ENCODE measurements at regions not wholly inside any gene's neighbourhood (a gene's known extent, or its start where the extent isn't known, plus 50 kb on each side); places are given as distances from the start of the nearest gene placed in this dataset.
"Not testable (repeated sequence)": the region's sequence is repeated elsewhere in the genome, so short reads cannot be mapped to it uniquely, and the experiment has no call there.

DNA sequence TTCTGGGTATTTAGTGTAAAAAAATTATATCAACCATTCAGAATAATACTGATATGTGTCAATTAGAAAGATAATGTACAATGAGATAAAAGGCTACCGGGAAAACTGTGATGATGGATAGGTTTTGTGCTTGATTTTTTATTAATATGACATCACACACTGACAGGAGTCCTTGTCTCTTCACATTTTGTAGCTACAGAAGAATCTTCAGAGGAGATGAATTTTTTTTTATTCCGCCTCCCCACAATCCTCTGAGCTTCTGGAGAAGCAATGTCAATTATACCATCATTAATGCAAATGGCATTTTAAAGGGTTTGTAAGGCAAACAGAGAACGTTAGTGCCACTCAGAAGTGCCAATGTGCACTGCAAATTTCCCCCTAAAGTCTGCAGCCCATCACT, 131.7 kb upstream of the CCNG1 start:
- H3K4me3 ChIP-seq: no peak overlapping the region
- TF ChIP-seq EP300 (IDR thresholded peaks at IDR 0.05) (no peak), POLR2AphosphoS5 (IDR thresholded peaks at IDR 0.05) (no peak), POLR2A (IDR thresholded peaks at IDR 0.05) (no peak)
- TF ChIP-seq, protein P1, sequence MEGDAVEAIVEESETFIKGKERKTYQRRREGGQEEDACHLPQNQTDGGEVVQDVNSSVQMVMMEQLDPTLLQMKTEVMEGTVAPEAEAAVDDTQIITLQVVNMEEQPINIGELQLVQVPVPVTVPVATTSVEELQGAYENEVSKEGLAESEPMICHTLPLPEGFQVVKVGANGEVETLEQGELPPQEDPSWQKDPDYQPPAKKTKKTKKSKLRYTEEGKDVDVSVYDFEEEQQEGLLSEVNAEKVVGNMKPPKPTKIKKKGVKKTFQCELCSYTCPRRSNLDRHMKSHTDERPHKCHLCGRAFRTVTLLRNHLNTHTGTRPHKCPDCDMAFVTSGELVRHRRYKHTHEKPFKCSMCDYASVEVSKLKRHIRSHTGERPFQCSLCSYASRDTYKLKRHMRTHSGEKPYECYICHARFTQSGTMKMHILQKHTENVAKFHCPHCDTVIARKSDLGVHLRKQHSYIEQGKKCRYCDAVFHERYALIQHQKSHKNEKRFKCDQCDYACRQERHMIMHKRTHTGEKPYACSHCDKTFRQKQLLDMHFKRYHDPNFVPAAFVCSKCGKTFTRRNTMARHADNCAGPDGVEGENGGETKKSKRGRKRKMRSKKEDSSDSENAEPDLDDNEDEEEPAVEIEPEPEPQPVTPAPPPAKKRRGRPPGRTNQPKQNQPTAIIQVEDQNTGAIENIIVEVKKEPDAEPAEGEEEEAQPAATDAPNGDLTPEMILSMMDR (IDR thresholded peaks at IDR 0.05): no peak
- no peaks in the 10 kb centered on the region for H3K36me3 ChIP-seq
- H3K9me3 ChIP-seq: no peaks in the 10 kb centered on the region
- no peaks in the 10 kb centered on the region for H3K4me1 ChIP-seq
- 82% methylated on average over 3 of the region's 3 CpGs for WGBS
- H3K27me3 ChIP-seq: no peaks in the 10 kb centered on the region
- DNase-seq (ENCODE audit: low spot score in 2 of 2): no peak
- H3K27ac ChIP-seq: no peak overlapping the region

DNA sequence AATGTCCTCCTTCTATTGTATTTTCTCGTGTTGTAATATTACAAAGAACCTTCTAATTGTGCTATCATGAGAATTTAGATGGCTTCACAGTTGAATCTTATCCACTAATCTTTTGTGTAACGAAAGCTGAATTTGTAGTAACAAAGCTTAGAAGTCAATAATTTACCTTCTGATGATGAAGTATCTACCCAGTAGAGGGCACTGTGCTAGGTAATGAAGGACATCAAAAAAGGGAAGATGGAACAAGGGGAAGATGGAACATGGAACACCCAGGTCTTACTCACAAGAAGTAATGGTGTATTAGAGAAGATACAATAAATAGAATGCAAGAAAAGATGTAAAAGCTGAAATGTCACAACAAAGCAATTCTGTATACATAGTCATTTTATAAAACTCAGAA, 131.0 kb upstream of the CCNG1 start:
- no peak overlapping the region for H3K27ac ChIP-seq
- H3K36me3 ChIP-seq: no peaks in the 10 kb centered on the region
- DNase-seq (ENCODE audit: low spot score in 2 of 2): no peak
- TF ChIP-seq POLR2A (IDR thresholded peaks at IDR 0.05) (no peak), POLR2AphosphoS5 (IDR thresholded peaks at IDR 0.05) (no peak), EP300 (IDR thresholded peaks at IDR 0.05) (no peak)
- TF ChIP-seq, protein P1 (IDR thresholded peaks at IDR 0.05): no peak
- H3K9me3 ChIP-seq: no peaks in the 10 kb centered on the region
- 76% methylated on average over 2 of the region's 2 CpGs for WGBS
- no peak overlapping the region for H3K4me3 ChIP-seq
- H3K4me1 ChIP-seq: no peaks in the 10 kb centered on the region
- no peaks in the 10 kb centered on the region for H3K27me3 ChIP-seq

DNA sequence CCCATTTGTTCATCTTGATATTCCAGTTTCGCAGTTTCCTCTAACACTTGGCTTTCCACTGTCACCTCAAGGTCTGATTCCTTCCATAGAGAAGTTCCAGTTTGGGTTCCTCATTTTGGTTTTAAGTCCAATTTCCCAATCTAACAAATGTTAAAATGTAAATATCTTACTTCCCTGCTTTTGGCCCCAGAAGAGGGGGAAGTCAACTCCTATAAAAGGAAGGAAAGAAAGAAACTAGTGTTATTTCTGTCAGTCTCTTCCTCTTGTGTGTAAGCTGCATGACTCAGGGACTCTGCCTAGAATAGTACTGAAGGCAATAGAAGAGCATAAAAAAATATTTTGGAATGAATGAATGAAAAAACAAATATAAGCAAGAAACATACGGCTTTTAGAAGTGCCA, 127.5 kb upstream of the CCNG1 start:
- H3K36me3 ChIP-seq: no peaks in the 10 kb centered on the region
- no peaks in the 10 kb centered on the region for H3K27me3 ChIP-seq
- H3K9me3 ChIP-seq: no peaks in the 10 kb centered on the region
- no peak overlapping the region for H3K27ac ChIP-seq
- 79% methylated on average over 2 of the region's 2 CpGs for WGBS
- no peaks in the 10 kb centered on the region for H3K4me1 ChIP-seq
- no peak for DNase-seq (ENCODE audit: low spot score in 2 of 2)
- no peak overlapping the region for H3K4me3 ChIP-seq
- no peak for TF ChIP-seq EP300 (IDR thresholded peaks at IDR 0.05)
- TF ChIP-seq, protein P1 (IDR thresholded peaks at IDR 0.05): no peak
- no peak for TF ChIP-seq POLR2A (IDR thresholded peaks at IDR 0.05)
- no peak for TF ChIP-seq POLR2AphosphoS5 (IDR thresholded peaks at IDR 0.05)

DNA sequence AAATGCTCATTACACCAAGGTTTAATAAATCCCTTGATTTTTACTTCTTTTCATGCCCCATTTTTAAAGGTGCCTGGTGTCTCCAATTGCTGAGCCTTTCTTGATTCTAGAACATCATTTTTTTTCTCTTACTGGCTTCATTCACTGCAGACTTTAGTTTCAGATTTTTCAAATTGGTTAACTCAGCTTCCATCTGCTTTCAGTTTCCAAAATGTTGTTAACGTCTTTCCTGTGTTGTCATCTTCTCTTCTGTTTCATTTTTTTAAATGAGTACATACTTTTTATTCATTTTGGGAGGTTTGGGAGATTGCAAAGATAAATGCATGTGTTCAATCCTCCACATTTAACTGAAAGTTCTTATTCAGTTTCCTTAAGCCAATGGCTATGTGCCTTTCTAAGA, 126.4 kb upstream of the CCNG1 start:
- Histone ChIP-seq H3K36me3 (no peaks in the 10 kb centered on the region), H3K27ac (no peak overlapping the region), H3K4me3 (no peak overlapping the region), H3K27me3 (no peaks in the 10 kb centered on the region), H3K9me3 (no peaks in the 10 kb centered on the region), H3K4me1 (no peaks in the 10 kb centered on the region)
- 49% methylated on average over 1 of the region's 1 CpG for WGBS
- DNase-seq (ENCODE audit: low spot score in 2 of 2): no peak
- no peak for TF ChIP-seq EP300 (IDR thresholded peaks at IDR 0.05)
- TF ChIP-seq, protein P1 (IDR thresholded peaks at IDR 0.05): no peak
- TF ChIP-seq POLR2A (IDR thresholded peaks at IDR 0.05): no peak
- no peak for TF ChIP-seq POLR2AphosphoS5 (IDR thresholded peaks at IDR 0.05)

DNA sequence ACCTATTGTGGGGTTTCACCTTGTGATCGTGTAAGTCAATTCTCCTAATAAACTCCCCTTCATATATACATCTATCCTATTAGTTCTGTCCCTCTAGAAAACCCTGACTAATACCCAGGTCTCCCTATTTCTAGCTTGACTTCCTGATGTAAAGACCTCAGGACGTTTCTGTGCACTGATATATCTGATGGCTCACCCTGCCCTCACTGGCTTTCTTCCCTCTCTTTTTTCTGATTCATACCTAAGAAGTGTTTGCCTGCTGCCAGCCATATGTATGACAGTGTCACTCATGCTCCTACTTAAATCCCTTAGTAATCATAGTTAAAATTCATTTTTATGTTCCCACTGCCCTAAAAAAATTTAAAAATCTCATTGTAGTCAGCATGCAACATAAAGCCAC, 124.8 kb upstream of the CCNG1 start:
- 60% methylated on average over 2 of the region's 2 CpGs for WGBS
- Histone ChIP-seq H3K4me3 (no peak overlapping the region), H3K27me3 (no peaks in the 10 kb centered on the region), H3K36me3 (no peaks in the 10 kb centered on the region), H3K4me1 (no peaks in the 10 kb centered on the region), H3K27ac (no peak overlapping the region), H3K9me3 (no peaks in the 10 kb centered on the region)
- no peak for DNase-seq (ENCODE audit: low spot score in 2 of 2)
- TF ChIP-seq, protein P1 (IDR thresholded peaks at IDR 0.05): no peak
- TF ChIP-seq POLR2AphosphoS5 (IDR thresholded peaks at IDR 0.05) (no peak), POLR2A (IDR thresholded peaks at IDR 0.05) (no peak), EP300 (IDR thresholded peaks at IDR 0.05) (no peak)

DNA sequence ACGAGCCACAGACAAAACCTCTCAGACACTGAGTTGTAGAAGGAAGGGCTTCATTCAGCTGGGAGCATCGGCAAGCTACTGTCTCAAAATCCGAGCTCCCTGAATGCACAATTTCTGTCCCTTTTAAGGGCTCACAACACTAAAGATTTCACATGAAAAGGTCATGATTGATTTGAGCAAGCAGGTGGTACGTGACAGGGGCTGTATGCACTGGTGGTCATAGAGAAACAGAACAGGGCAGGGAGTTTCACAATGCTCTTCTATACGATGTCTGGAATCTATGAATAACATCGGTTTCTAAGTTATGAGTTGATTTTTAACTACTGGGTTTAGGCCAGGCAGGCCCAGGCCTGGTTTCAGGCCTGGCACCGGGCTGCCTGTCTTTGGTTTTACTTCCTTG, 124.3 kb upstream of the CCNG1 start:
- DNase-seq (ENCODE audit: low spot score in 2 of 2); H3K9me3 ChIP-seq; H3K4me1 ChIP-seq; H3K27ac ChIP-seq; H3K4me3 ChIP-seq; H3K36me3 ChIP-seq; H3K27me3 ChIP-seq: not testable (repeated sequence)
- WGBS: 75% methylated on average over 7 of the region's 7 CpGs

DNA sequence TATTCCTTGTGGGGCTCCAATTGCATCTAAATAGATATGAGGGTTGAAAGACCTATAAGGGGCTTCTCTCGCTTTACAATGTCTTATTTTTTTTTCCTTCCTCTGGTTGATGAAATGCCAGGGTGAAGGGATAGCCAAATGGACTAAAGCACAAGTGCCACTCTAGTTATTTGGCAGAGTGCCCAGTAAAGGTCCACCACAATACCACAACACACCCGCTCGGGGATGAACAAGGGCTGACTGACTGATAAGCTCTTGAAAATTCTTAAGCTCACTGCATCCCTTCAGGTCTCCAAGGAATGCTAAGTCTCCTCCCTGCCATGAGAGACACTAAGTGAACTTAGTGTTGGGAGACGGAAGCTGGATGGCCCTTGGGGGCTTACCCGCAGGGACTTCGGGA, 121.0 kb upstream of the CCNG1 start:
- not testable (repeated sequence) for H3K36me3 ChIP-seq; H3K27ac ChIP-seq; H3K4me1 ChIP-seq; H3K27me3 ChIP-seq; H3K4me3 ChIP-seq; DNase-seq (ENCODE audit: low spot score in 2 of 2); H3K9me3 ChIP-seq
- 91% methylated on average over 6 of the region's 6 CpGs for WGBS
